ENCODE measurements at regions not wholly inside any gene's neighbourhood (a gene's known extent, or its start where the extent isn't known, plus 50 kb on each side); places are given as distances from the start of the nearest gene placed in this dataset.

- Histone ChIP-seq H3K79me2 (ENCODE audit: insufficient read depth, low read length) (no peaks in the 10 kb centered on the region), H3K4me3 (ENCODE audit: insufficient read depth, low read depth, low read length) (peak overlapping the region; percentile 13), H3K27me3 (ENCODE audit: insufficient read depth, low read length) (no peaks in the 10 kb centered on the region), H3K4me2 (ENCODE audit: low read length) (peak overlapping the region; percentile 75), H3K9ac (ENCODE audit: low read length) (peak overlapping the region; percentile 62), H3K9me3 (ENCODE audit: insufficient read depth, low read depth, low read length) (no peaks in the 10 kb centered on the region), H3K4me1 (ENCODE audit: insufficient read depth, low read length) (peaks cover 9% of the 10 kb centered on the region), H2AFZ (ENCODE audit: low read depth, low read length) (peak overlapping the region; percentile 73), H4K20me1 (ENCODE audit: insufficient read depth, low read length) (no peaks in the 10 kb centered on the region), H3K36me3 (ENCODE audit: insufficient read depth, low read length) (no peaks in the 10 kb centered on the region), H3K27ac (ENCODE audit: low read depth, low read length) (peak overlapping the region; percentile 74)
- DNase-seq (ENCODE audit: low read depth) = no peak
- no peaks in the 10 kb centered on the region for H3K36me3 Mint-ChIP-seq (ENCODE audit: low read depth, unreplicated experiment)
- H3K4me3 Mint-ChIP-seq (ENCODE audit: unreplicated experiment) = no peak overlapping the region
- H3K9me3 Mint-ChIP-seq (ENCODE audit: unreplicated experiment) = no peaks in the 10 kb centered on the region
- TF ChIP-seq EZH2 (IDR thresholded peaks at IDR 0.05; ENCODE audit: insufficient read depth, low read length) = no peak
- TF ChIP-seq, protein P1, sequence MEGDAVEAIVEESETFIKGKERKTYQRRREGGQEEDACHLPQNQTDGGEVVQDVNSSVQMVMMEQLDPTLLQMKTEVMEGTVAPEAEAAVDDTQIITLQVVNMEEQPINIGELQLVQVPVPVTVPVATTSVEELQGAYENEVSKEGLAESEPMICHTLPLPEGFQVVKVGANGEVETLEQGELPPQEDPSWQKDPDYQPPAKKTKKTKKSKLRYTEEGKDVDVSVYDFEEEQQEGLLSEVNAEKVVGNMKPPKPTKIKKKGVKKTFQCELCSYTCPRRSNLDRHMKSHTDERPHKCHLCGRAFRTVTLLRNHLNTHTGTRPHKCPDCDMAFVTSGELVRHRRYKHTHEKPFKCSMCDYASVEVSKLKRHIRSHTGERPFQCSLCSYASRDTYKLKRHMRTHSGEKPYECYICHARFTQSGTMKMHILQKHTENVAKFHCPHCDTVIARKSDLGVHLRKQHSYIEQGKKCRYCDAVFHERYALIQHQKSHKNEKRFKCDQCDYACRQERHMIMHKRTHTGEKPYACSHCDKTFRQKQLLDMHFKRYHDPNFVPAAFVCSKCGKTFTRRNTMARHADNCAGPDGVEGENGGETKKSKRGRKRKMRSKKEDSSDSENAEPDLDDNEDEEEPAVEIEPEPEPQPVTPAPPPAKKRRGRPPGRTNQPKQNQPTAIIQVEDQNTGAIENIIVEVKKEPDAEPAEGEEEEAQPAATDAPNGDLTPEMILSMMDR (IDR thresholded peaks at IDR 0.05; ENCODE audit: insufficient read depth, low read depth, low read length) = no peak
- H3K27me3 Mint-ChIP-seq (ENCODE audit: low read depth, unreplicated experiment) = no peaks in the 10 kb centered on the region
- no peak overlapping the region for H3K27ac Mint-ChIP-seq (ENCODE audit: unreplicated experiment)
- FAIRE-seq = no peak
- H3K4me1 Mint-ChIP-seq (ENCODE audit: low read depth, unreplicated experiment) = peaks cover 13% of the 10 kb centered on the region
Observed at GRCh38 chr7:19378345-19378714, 233.1 kb upstream of the FERD3L start.

- TF ChIP-seq, protein P1 (IDR thresholded peaks at IDR 0.05; ENCODE audit: insufficient read depth, low read depth, low read length) = no peak
- TF ChIP-seq EZH2 (IDR thresholded peaks at IDR 0.05; ENCODE audit: insufficient read depth, low read length) = no peak
- Histone ChIP-seq H2AFZ (ENCODE audit: low read depth, low read length) (peak overlapping the region; percentile 73), H3K27me3 (ENCODE audit: insufficient read depth, low read length) (no peaks in the 10 kb centered on the region), H3K4me1 (ENCODE audit: insufficient read depth, low read length) (peaks cover 9% of the 10 kb centered on the region), H3K27ac (ENCODE audit: low read depth, low read length) (peak overlapping the region; percentile 74), H3K9me3 (ENCODE audit: insufficient read depth, low read depth, low read length) (no peaks in the 10 kb centered on the region), H3K9ac (ENCODE audit: low read length) (peak overlapping the region; percentile 62), H3K4me2 (ENCODE audit: low read length) (peak overlapping the region; percentile 75), H3K79me2 (ENCODE audit: insufficient read depth, low read length) (no peaks in the 10 kb centered on the region), H4K20me1 (ENCODE audit: insufficient read depth, low read length) (no peaks in the 10 kb centered on the region), H3K36me3 (ENCODE audit: insufficient read depth, low read length) (no peaks in the 10 kb centered on the region), H3K4me3 (ENCODE audit: insufficient read depth, low read depth, low read length) (peak overlapping the region; percentile 13)
- DNase-seq (ENCODE audit: low read depth) (peak; percentile 76), FAIRE-seq (no peak)
- Mint-ChIP-seq H3K27me3 (ENCODE audit: low read depth, unreplicated experiment) (no peaks in the 10 kb centered on the region), H3K4me1 (ENCODE audit: low read depth, unreplicated experiment) (peaks cover 13% of the 10 kb centered on the region), H3K4me3 (ENCODE audit: unreplicated experiment) (no peak overlapping the region), H3K27ac (ENCODE audit: unreplicated experiment) (no peak overlapping the region), H3K9me3 (ENCODE audit: unreplicated experiment) (no peaks in the 10 kb centered on the region), H3K36me3 (ENCODE audit: low read depth, unreplicated experiment) (no peaks in the 10 kb centered on the region)
Observed at GRCh38 chr7:19377611-19378344, 232.6 kb upstream of the FERD3L start.

- no peak overlapping the region for H3K9ac ChIP-seq (ENCODE audit: low read length)
Observed at GRCh38 chr7:19376538-19376937, 231.3 kb upstream of the FERD3L start.

More at GRCh38 chr7:19376538-19376937, 231.3 kb upstream of the FERD3L start:
- H3K27ac ChIP-seq (ENCODE audit: low read depth, low read length) = no peak overlapping the region
- H2AFZ ChIP-seq (ENCODE audit: low read depth, low read length) = no peak overlapping the region
- H3K4me2 ChIP-seq (ENCODE audit: low read length) = peak overlapping the region; percentile 75
- H3K4me3 Mint-ChIP-seq (ENCODE audit: unreplicated experiment) = no peak overlapping the region
- peaks cover 9% of the 10 kb centered on the region for H3K4me1 ChIP-seq (ENCODE audit: insufficient read depth, low read length)
- H3K9me3 Mint-ChIP-seq (ENCODE audit: unreplicated experiment) = no peaks in the 10 kb centered on the region
- no peak overlapping the region for H3K4me3 ChIP-seq (ENCODE audit: insufficient read depth, low read depth, low read length)
- H3K36me3 ChIP-seq (ENCODE audit: insufficient read depth, low read length) = no peaks in the 10 kb centered on the region
- TF ChIP-seq, protein P1 (IDR thresholded peaks at IDR 0.05; ENCODE audit: insufficient read depth, low read depth, low read length) = no peak
- TF ChIP-seq EZH2 (IDR thresholded peaks at IDR 0.05; ENCODE audit: insufficient read depth, low read length) = no peak
- H3K27me3 Mint-ChIP-seq (ENCODE audit: low read depth, unreplicated experiment) = no peaks in the 10 kb centered on the region
- no peaks in the 10 kb centered on the region for H3K79me2 ChIP-seq (ENCODE audit: insufficient read depth, low read length)
- no peak overlapping the region for H3K27ac Mint-ChIP-seq (ENCODE audit: unreplicated experiment)
- H3K36me3 Mint-ChIP-seq (ENCODE audit: low read depth, unreplicated experiment) = no peaks in the 10 kb centered on the region
- no peak for FAIRE-seq
- H3K9me3 ChIP-seq (ENCODE audit: insufficient read depth, low read depth, low read length) = no peaks in the 10 kb centered on the region
- no peaks in the 10 kb centered on the region for H4K20me1 ChIP-seq (ENCODE audit: insufficient read depth, low read length)
- peak; percentile 57 for DNase-seq (ENCODE audit: low read depth)
- H3K4me1 Mint-ChIP-seq (ENCODE audit: low read depth, unreplicated experiment) = peaks cover 13% of the 10 kb centered on the region
- no peaks in the 10 kb centered on the region for H3K27me3 ChIP-seq (ENCODE audit: insufficient read depth, low read length)
